GM12878 (cell line): ENCODE measurements at regions not wholly inside any gene's neighbourhood (a gene's known extent, or its start where the extent isn't known, plus 50 kb on each side); places are given as distances from the start of the nearest gene placed in this dataset.

Source experiments
- ATAC-seq: fragments of 200-7000 bp; cut with Tn5 transposase; 3 replicates; pipeline ENCODE4 v1.9.1; 2020; ENCODE audit warnings: mild to moderate bottlenecking, moderate library complexity
- BruUV-seq: library from RNA; stranded (reverse); fragments of 400-500 nt; replicated peaks from 2 replicates; lab custom pipeline; 2021; lab: Mats Ljungman, UMichigan
- CTCF ChIA-PET: fragments of 300-600 bp; sonication (Branson Sonifier 250); formaldehyde crosslinking; extraction: SDS; loops from one replicate; lab custom pipeline; 2021; ENCODE audit warnings: inconsistent platforms; lab: Yijun Ruan, JAX
- POLR2A ChIA-PET: fragments of 350-600 bp; formaldehyde crosslinking; extraction: SDS; loops from one replicate; lab custom pipeline; 2021; ENCODE audit warnings: inconsistent platforms; lab: Charles Lee
- RAD21 ChIA-PET: fragments of 300-600 bp; sonication (Branson Sonifier 250); formaldehyde crosslinking; loops from one replicate; lab custom pipeline; 2023; ENCODE audit warnings: antibody characterized with exemption; ENCODE audit not compliant: unreplicated experiment; lab: Charles Lee
- SMC1A ChIA-PET: fragments of 300-600 bp; sonication (Branson Sonifier 250); formaldehyde crosslinking; loops from one replicate; lab custom pipeline; 2023; ENCODE audit not compliant: unreplicated experiment, uncharacterized antibody; lab: Charles Lee
- DNase-seq: peaks from one replicate; pipeline ENCODE4 v3.0.0-alpha.2; 2011; ENCODE audit warnings: low read depth, low spot score
- FAIRE-seq: peaks from 3 replicates; lab custom pipeline; 2011; peaks lifted over from hg19 to GRCh38; lab: Jason Lieb, UNC
- H2AFZ ChIP-seq: 2 replicates; pipeline ENCODE4 v1.6.0; 2011; ENCODE audit warnings: low read depth, low read length, control low read depth; ENCODE audit not compliant: control insufficient read depth
- H3K27ac ChIP-seq: 2 replicates; pipeline ENCODE4 v1.5.1; 2011; ENCODE audit warnings: control low read depth; ENCODE audit not compliant: control insufficient read depth, insufficient read depth
- H3K27me3 ChIP-seq, 2 experiments: replicated peaks in 1 of 2; 2 replicates each; pipeline versions ENCODE4 v1.6.0 to v1.6.1; 2011; ENCODE audit warnings: low read length in 1 of 2; ENCODE audit not compliant: control insufficient read depth in 2 of 2, insufficient read depth in 2 of 2
- H3K36me3 ChIP-seq, 2 experiments: 2 replicates each; pipeline ENCODE4 v1.5.1; 2011; ENCODE audit warnings: low read length in 1 of 2; ENCODE audit not compliant: control insufficient read depth in 2 of 2, insufficient read depth in 2 of 2
- H3K4me1 ChIP-seq: 2 replicates; pipeline ENCODE4 v1.6.1; 2011; ENCODE audit warnings: mild to moderate bottlenecking, low read length, moderate library complexity, mixed read lengths; ENCODE audit not compliant: control insufficient read depth, insufficient read depth
- H3K4me2 ChIP-seq: 2 replicates; pipeline ENCODE4 v1.6.0; 2011; ENCODE audit warnings: control low read depth; ENCODE audit not compliant: control insufficient read depth, insufficient read depth
- H3K4me3 ChIP-seq: fragments of 200-600 bp; sonication (generic); 2 replicates; pipeline ENCODE4 v1.5.1; 2016
- H3K79me2 ChIP-seq: 2 replicates; pipeline ENCODE4 v1.6.0; 2011; ENCODE audit warnings: low read length; ENCODE audit not compliant: control insufficient read depth, insufficient read depth
- H3K9ac ChIP-seq: 2 replicates; pipeline ENCODE4 v1.8.0; 2011; ENCODE audit warnings: low read length, control low read depth, mixed read lengths; ENCODE audit not compliant: control insufficient read depth, insufficient read depth
- H3K9me3 ChIP-seq: replicated peaks from 3 replicates; pipeline ENCODE4 v1.5.1; 2011; ENCODE audit warnings: mild to moderate bottlenecking, low read length; ENCODE audit not compliant: control insufficient read depth, insufficient read depth
- H4K20me1 ChIP-seq: 2 replicates; pipeline ENCODE4 v1.6.0; 2011; ENCODE audit not compliant: control insufficient read depth, insufficient read depth
- BCL11A ChIP-seq: IDR thresholded peaks from 2 replicates; pipeline ENCODE4 v1.6.1; 2011; ENCODE audit warnings: low read depth, low read length
- BHLHE40 ChIP-seq, 2 experiments: fragments of 450-650 bp in 1 of 2; IDR thresholded peaks; 2 replicates each; pipeline ENCODE4 v1.6.1; 2011 to 2017; ENCODE audit warnings: low read depth in 2 of 2, borderline replicate concordance in 1 of 2, improper control_type of control experiment in 1 of 2, low read length in 1 of 2, mild to moderate bottlenecking in 1 of 2
- GABPA ChIP-seq: IDR thresholded peaks from 2 replicates; pipeline ENCODE4 v1.6.1; 2014; ENCODE audit warnings: antibody characterized with exemption, low read depth, mild to moderate bottlenecking, inconsistent platforms
- RAD21 ChIP-seq: IDR thresholded peaks from 2 replicates; pipeline ENCODE4 v1.6.1; 2011; ENCODE audit warnings: mild to moderate bottlenecking, low read depth, low read length, moderate library complexity; ENCODE audit not compliant: insufficient read depth
- REST ChIP-seq: IDR thresholded peaks from 2 replicates; pipeline ENCODE4 v1.6.1; 2012; ENCODE audit warnings: mild to moderate bottlenecking, low read depth, low read length
- SMC3 ChIP-seq: IDR thresholded peaks from 2 replicates; pipeline ENCODE4 v1.6.1; 2011; ENCODE audit warnings: low read length, improper control_type of control experiment, borderline replicate concordance
- SPI1 ChIP-seq: IDR thresholded peaks from 2 replicates; pipeline ENCODE4 v1.6.1; 2011; ENCODE audit warnings: low read depth, mild to moderate bottlenecking, low read length, moderate library complexity, borderline replicate concordance; ENCODE audit not compliant: insufficient read depth
- TCF3 ChIP-seq: IDR thresholded peaks from 2 replicates; pipeline ENCODE4 v1.6.1; 2012; ENCODE audit warnings: low read depth, mild to moderate bottlenecking, low read length, borderline replicate concordance; ENCODE audit not compliant: insufficient read depth
- WRNIP1 ChIP-seq: IDR thresholded peaks from 2 replicates; pipeline ENCODE4 v1.6.1; 2011; ENCODE audit warnings: low read depth, low read length, improper control_type of control experiment, borderline replicate concordance
- ZBTB33 ChIP-seq: fragments of 450-650 bp; IDR thresholded peaks from 2 replicates; pipeline ENCODE4 v1.6.1; 2017; ENCODE audit warnings: mild to moderate bottlenecking
- ZNF207 ChIP-seq: fragments of 450-650 bp; IDR thresholded peaks from 2 replicates; pipeline ENCODE4 v1.6.1; 2014; ENCODE audit warnings: antibody characterized with exemption, mild to moderate bottlenecking, borderline replicate concordance
- ZNF687 ChIP-seq: fragments of 450-650 bp; IDR thresholded peaks from 2 replicates; pipeline ENCODE4 v1.6.1; 2017; ENCODE audit warnings: mild to moderate bottlenecking, moderate library complexity
- WGBS: methylation state at CpG from one replicate; pipeline ENCODE4 v1.1.6; 2016; ENCODE audit warnings: low lambda C conversion rate; ENCODE audit not compliant: insufficient replicate concordance, insufficient coverage; ENCODE audit errors: missing lambda C conversion rate; 5-methylcytosine and 5-hydroxymethylcytosine counted together
- in situ Hi-C: fragments of 300-500 bp; cut with MboI; formaldehyde crosslinking; loops from 9 replicates; pipeline ENCODE4 v1.14.3; 2018; ENCODE audit warnings: mixed read lengths
- intact Hi-C: fragments of 100-400 bp; cut with micrococcal nuclease; formaldehyde crosslinking; loops from one replicate; pipeline ENCODE4 v1.14.2; 2022; ENCODE audit not compliant: unreplicated experiment

- intact Hi-C loops = no loop called here
- TF ChIP-seq ZNF687 = no peak
- no peak for TF ChIP-seq SMC3
- no peak for TF ChIP-seq BCL11A
- no peak for TF ChIP-seq SPI1
- TF ChIP-seq GABPA = no peak
- no peak for TF ChIP-seq WRNIP1
- TF ChIP-seq TCF3 = no peak
- no peak for TF ChIP-seq REST
- no peak for TF ChIP-seq ZBTB33
- TF ChIP-seq ZNF207 = no peak
- no peak for TF ChIP-seq RAD21
- TF ChIP-seq BHLHE40 (IDR thresholded peaks at IDR 0.05; ENCODE audit: borderline replicate concordance in 1 of 2, low read depth in 2 of 2, low read length in 1 of 2) = no peak
These were observed 171.0 kb upstream of the ZNF32 start for GRCh38 chr10:43819464-43820230.

More at GRCh38 chr10:43819464-43820230, 171.0 kb upstream of the ZNF32 start:
- WGBS = 84% methylated on average over 22 of the region's 22 CpGs
- H3K27ac ChIP-seq = no peak overlapping the region
- FAIRE-seq (no peak), ATAC-seq (no peak), DNase-seq (no peak)
- no peak overlapping the region for H3K9ac ChIP-seq
- no peaks in the 10 kb centered on the region for H3K79me2 ChIP-seq
- H3K36me3 ChIP-seq = no peaks in the 10 kb centered on the region
- H3K4me1 ChIP-seq = peaks cover 17% of the 10 kb centered on the region
- H4K20me1 ChIP-seq = no peaks in the 10 kb centered on the region
- no peak overlapping the region for H3K4me2 ChIP-seq
- ChIA-PET SMC1A (no interaction called here), POLR2A (no interaction called here), CTCF (interaction anchor here (1.2 to 1.8 kb wide), 2 partner anchors 210 to 215 kb away, joined by 3 to 4 read pairs; no protein-coding TSS in a partner anchor), RAD21 (no interaction called here)
- in situ Hi-C loops = no loop called here
- no peaks in the 10 kb centered on the region for H3K27me3 ChIP-seq
- no peaks in the 10 kb centered on the region for H3K9me3 ChIP-seq
- no peak overlapping the region for H3K4me3 ChIP-seq
- H2AFZ ChIP-seq = no peak overlapping the region
- no TSS peak for BruUV-seq
